ENCODE measurements at regions not wholly inside any gene's neighbourhood (a gene's known extent, or its start where the extent isn't known, plus 50 kb on each side); places are given as distances from the start of the nearest gene placed in this dataset.

DNA sequence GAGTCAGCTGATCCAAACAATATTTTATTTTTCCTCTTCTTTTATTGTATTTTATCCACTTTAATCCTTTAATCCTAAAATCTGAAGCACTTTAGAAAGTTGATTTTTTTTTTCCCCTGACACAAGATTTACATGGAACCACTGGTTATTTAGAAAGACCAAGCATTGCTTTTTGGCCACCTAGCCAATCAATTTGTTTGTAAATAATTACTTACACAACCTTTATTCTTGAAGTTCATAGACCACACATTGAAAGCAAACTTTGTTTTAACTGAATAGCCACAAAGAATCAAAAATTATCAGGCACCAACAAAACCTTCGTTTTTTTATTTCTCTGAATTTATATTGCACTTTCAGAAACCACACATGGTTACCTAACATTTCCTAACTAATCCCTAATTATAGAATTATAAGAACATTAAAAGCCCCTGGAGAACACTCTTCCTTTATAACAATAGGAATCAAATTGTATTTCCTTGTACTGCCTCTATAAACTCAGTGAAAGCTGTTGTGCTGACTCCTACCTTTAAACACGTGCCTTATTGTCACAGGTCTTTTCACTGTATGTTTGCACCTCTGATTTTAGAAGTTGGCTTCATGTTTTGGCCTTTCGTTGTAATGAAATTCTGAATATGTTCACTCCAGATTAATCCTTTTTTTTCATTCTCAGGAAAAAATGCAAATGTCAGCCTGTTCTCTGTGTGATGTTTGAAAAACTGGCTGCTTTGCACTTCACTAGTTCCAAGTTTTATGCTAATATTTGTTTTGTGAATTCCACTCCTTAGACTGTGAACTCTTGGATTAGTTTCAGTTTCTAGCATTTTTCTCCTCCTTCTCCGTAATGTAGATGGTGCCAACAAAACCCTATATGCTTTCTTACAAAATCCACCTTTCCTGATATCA is 1511.9 kb downstream of the REEP3 start:
- Mint-ChIP-seq H3K27me3 (ENCODE audit: insufficient read depth, unreplicated experiment) (no peaks in the 10 kb centered on the region), H3K36me3 (ENCODE audit: insufficient read depth, unreplicated experiment) (no peaks in the 10 kb centered on the region), H3K4me1 (ENCODE audit: low read depth, unreplicated experiment) (peaks cover 17% of the 10 kb centered on the region), H3K4me3 (ENCODE audit: unreplicated experiment) (peak overlapping the region; percentile 58), H3K9me3 (ENCODE audit: unreplicated experiment) (peaks cover 50% of the 10 kb centered on the region), H3K27ac (ENCODE audit: unreplicated experiment) (peak overlapping the region; percentile 74)
- no peak for TF ChIP-seq CTCF (IDR thresholded peaks at IDR 0.05; ENCODE audit: insufficient read depth in 1 of 2, low read depth in 1 of 2, low read length in 1 of 2, severe bottlenecking in 1 of 2, unreplicated experiment in 1 of 2)
- intact Hi-C loops (cut with micrococcal nuclease; ENCODE audit: unreplicated experiment) = loop anchor here (1.0 to 2.0 kb wide), 2 partner anchors 26 to 166 kb away; no protein-coding TSS in a partner anchor
- peak in 1 of 2 experiments; percentile 34 for DNase-seq
- CTCF ChIA-PET = no interaction called here
- TSS peak; percentile 78 for BruUV-seq (replicated peaks)
- peaks cover 56% of the 10 kb centered on the region for H3K9me3 ChIP-seq
- peaks cover 15% of the 10 kb centered on the region for H3K4me1 ChIP-seq
- peaks cover 4% of the 10 kb centered on the region; the same call in 1 of the 2 replicates for H3K36me3 ChIP-seq (ENCODE audit: control insufficient read depth, insufficient read depth, low read length)
- POLR2A ChIA-PET = no interaction called here
- H3K27me3 ChIP-seq (replicated peaks; ENCODE audit: control insufficient read depth, insufficient read depth, low read length) = no peaks in the 10 kb centered on the region
- H3K4me3 ChIP-seq (ENCODE audit: low read depth, low read length) = no peak overlapping the region

DNA sequence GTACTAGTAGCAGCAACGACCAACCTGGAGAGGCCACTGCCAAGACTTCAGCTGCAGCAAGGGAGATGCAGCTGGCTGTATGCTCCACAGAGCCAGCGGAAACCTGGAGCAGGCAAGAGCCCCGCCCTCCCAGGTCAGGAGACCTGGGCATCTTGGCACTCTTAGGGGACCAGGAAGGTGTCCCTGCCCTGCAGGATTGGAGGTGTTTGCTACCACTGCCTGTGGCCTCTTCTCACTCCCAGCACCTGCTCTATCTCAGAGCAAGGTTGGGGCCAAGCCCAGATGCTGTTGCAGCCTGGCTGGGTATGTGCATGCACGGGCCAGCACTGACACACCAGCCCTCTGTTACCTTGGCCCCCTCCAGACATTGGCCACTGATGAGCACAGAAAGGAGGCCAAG is 1512.8 kb downstream of the REEP3 start:
- H3K4me1 ChIP-seq = peaks cover 15% of the 10 kb centered on the region
- H3K4me3 ChIP-seq (ENCODE audit: low read depth, low read length) = no peak overlapping the region
- DNase-seq = no peak
- intact Hi-C loops (cut with micrococcal nuclease; ENCODE audit: unreplicated experiment) = loop anchor here (1.0 to 2.0 kb wide), 2 partner anchors 25 to 167 kb away; no protein-coding TSS in a partner anchor
- peaks cover 50% of the 10 kb centered on the region for H3K9me3 Mint-ChIP-seq (ENCODE audit: unreplicated experiment)
- H3K27me3 Mint-ChIP-seq (ENCODE audit: insufficient read depth, unreplicated experiment) = no peaks in the 10 kb centered on the region
- no peaks in the 10 kb centered on the region for H3K27me3 ChIP-seq (replicated peaks; ENCODE audit: control insufficient read depth, insufficient read depth, low read length)
- ChIA-PET POLR2A (no interaction called here), CTCF (no interaction called here)
- H3K36me3 ChIP-seq (ENCODE audit: control insufficient read depth, insufficient read depth, low read length) = peaks cover 4% of the 10 kb centered on the region; the same call in 1 of the 2 replicates
- H3K4me1 Mint-ChIP-seq (ENCODE audit: low read depth, unreplicated experiment) = peaks cover 17% of the 10 kb centered on the region
- peak overlapping the region; percentile 74 for H3K27ac Mint-ChIP-seq (ENCODE audit: unreplicated experiment)
- no peak for TF ChIP-seq CTCF (IDR thresholded peaks at IDR 0.05; ENCODE audit: insufficient read depth in 1 of 2, low read depth in 1 of 2, low read length in 1 of 2, severe bottlenecking in 1 of 2, unreplicated experiment in 1 of 2)
- H3K36me3 Mint-ChIP-seq (ENCODE audit: insufficient read depth, unreplicated experiment) = no peaks in the 10 kb centered on the region
- BruUV-seq (replicated peaks) = no TSS peak
- peaks cover 56% of the 10 kb centered on the region for H3K9me3 ChIP-seq
- peak overlapping the region; percentile 58 for H3K4me3 Mint-ChIP-seq (ENCODE audit: unreplicated experiment)

GRCh38 chr10:65040796-65041195 is 1519.6 kb downstream of the REEP3 start:
- H3K4me1 ChIP-seq = no peaks in the 10 kb centered on the region
- DNase-seq = no peak
- no peak overlapping the region for H3K27ac Mint-ChIP-seq (ENCODE audit: unreplicated experiment)
- no peaks in the 10 kb centered on the region for H3K36me3 Mint-ChIP-seq (ENCODE audit: insufficient read depth, unreplicated experiment)
- CTCF ChIA-PET = no interaction called here
- BruUV-seq (replicated peaks) = no TSS peak
- H3K27me3 ChIP-seq (replicated peaks; ENCODE audit: control insufficient read depth, insufficient read depth, low read length) = no peaks in the 10 kb centered on the region
- H3K9me3 Mint-ChIP-seq (ENCODE audit: unreplicated experiment) = peaks cover 33% of the 10 kb centered on the region
- no peak for TF ChIP-seq CTCF (IDR thresholded peaks at IDR 0.05; ENCODE audit: insufficient read depth in 1 of 2, low read depth in 1 of 2, low read length in 1 of 2, severe bottlenecking in 1 of 2, unreplicated experiment in 1 of 2)
- H3K9me3 ChIP-seq = peaks cover 2% of the 10 kb centered on the region
- H3K4me1 Mint-ChIP-seq (ENCODE audit: low read depth, unreplicated experiment) = no peaks in the 10 kb centered on the region
- H3K4me3 ChIP-seq (ENCODE audit: low read depth, low read length) = no peak overlapping the region
- H3K4me3 Mint-ChIP-seq (ENCODE audit: unreplicated experiment) = no peak overlapping the region
- POLR2A ChIA-PET = no interaction called here
- no peaks in the 10 kb centered on the region for H3K27me3 Mint-ChIP-seq (ENCODE audit: insufficient read depth, unreplicated experiment)
- intact Hi-C loops (cut with micrococcal nuclease; ENCODE audit: unreplicated experiment) = no loop called here
- no peaks in the 10 kb centered on the region for H3K36me3 ChIP-seq (ENCODE audit: control insufficient read depth, insufficient read depth, low read length)

Measured in Caco-2 (cell line).